Heart left ventricle (tissue), 16 donors: ENCODE measurements at regions not wholly inside any gene's neighbourhood (a gene's known extent, or its start where the extent isn't known, plus 50 kb on each side); places are given as distances from the start of the nearest gene placed in this dataset.
"Not testable (repeated sequence)": the region's sequence is repeated elsewhere in the genome, so short reads cannot be mapped to it uniquely, and the experiment has no call there.

Source experiments
- ATAC-seq, 4 donors: fragments of 200-7000 bp; cut with Tn5 transposase; one replicate each; pipeline ENCODE4 v1.9.1; 2020 to 2022; ENCODE audit warnings: moderate library complexity in 4 of 4, mild to moderate bottlenecking in 3 of 4, moderate number of reproducible peaks in 1 of 4
- DNase-seq, 5 donors: peaks; one replicate each; pipeline ENCODE4 v3.0.0-alpha.2; 2020
- H3K27ac ChIP-seq, 12 donors: fragments of 200-600 bp; sonication (generic) in 4 of 12; one replicate each; pipeline versions ENCODE4 v1.5.0 to v1.8.0; 2016 to 2022; ENCODE audit warnings: mild to moderate bottlenecking in 2 of 12
- H3K27me3 ChIP-seq, 9 donors: fragments of 200-600 bp; sonication (generic) in 2 of 9; one replicate each; pipeline versions ENCODE4 v1.5.1 to v1.8.0; 2016 to 2022; ENCODE audit warnings: mild to moderate bottlenecking in 3 of 9
- H3K36me3 ChIP-seq, 9 donors: fragments of 200-600 bp; sonication (generic) in 2 of 9; one replicate each; pipeline versions ENCODE4 v1.5.0 to v1.8.0; 2018 to 2022; ENCODE audit warnings: mild to moderate bottlenecking in 2 of 9
- H3K4me1 ChIP-seq, 12 donors: fragments of 200-600 bp; sonication (generic) in 4 of 12; one replicate each; pipeline versions ENCODE4 v1.5.0 to v1.8.0; 2016 to 2022; ENCODE audit warnings: mild to moderate bottlenecking in 3 of 12
- H3K4me3 ChIP-seq, 12 donors: fragments of 200-600 bp; sonication (generic) in 4 of 12; one replicate each; pipeline versions ENCODE4 v1.5.0 to v1.8.0; 2017 to 2022; ENCODE audit warnings: mild to moderate bottlenecking in 9 of 12, moderate library complexity in 4 of 12
- H3K9me3 ChIP-seq, 12 donors: fragments of 200-600 bp; sonication (generic) in 4 of 12; one replicate each; pipeline versions ENCODE4 v1.5.0 to v1.8.0; 2016 to 2022; ENCODE audit warnings: mild to moderate bottlenecking in 1 of 12
- CTCF ChIP-seq, 12 donors: fragments of 200-600 bp; sonication (generic) in 4 of 12; IDR thresholded peaks; one replicate each; pipeline versions ENCODE4 v1.5.0 to v1.8.0; 2018 to 2022; ENCODE audit warnings: antibody characterized with exemption in 12 of 12, mild to moderate bottlenecking in 5 of 12
- POLR2A ChIP-seq, 2 donors: fragments of 450-650 bp; IDR thresholded peaks; one replicate each; pipeline ENCODE4 v1.6.1; 2017; ENCODE audit warnings: antibody characterized with exemption in 2 of 2, mild to moderate bottlenecking in 2 of 2, moderate library complexity in 2 of 2
- WGBS, 4 donors: extraction: QIAGEN DNeasy Blood & Tissue Kit in 2 of 4; methylation state at CpG; one replicate each; pipeline versions ENCODE4 v1.1.5 to v1.1.7; 2013 to 2018; 5-methylcytosine and 5-hydroxymethylcytosine counted together
- intact Hi-C, 10 donors: fragments of 100-400 bp; cut with DNase I; formaldehyde crosslinking; loops; one replicate each; pipeline versions ENCODE4 v1.11.1 to v1.14.2; 2022
- donor health status: ischemic (EF 13 %, LVEDD 7.1; RV severe dilation, severe dysfunction).
- donor health status: healthy with polysubstance abuse.
- donor health status: DM: no; HTN: yes; CAD: no.
- donor health status: DM: no; HTN: no; CAD: no.
- donor health status: ischemic (EF 25% LVEDD 6.9; RV normal size, moderate dysfunction).
- donor health status: ischemic (EF 25% LVEDD 5.7; RV mildly dilated, moderate dysfunction).
- donor health status: healthy.
- donor health status: DM: yes; HTN: yes; CAD: no.
- donor health status: ischemic (EF 35%, LVEDD 5.7; RV mildly dilated, moderate dysfunction).
- donor health status: nonischemic (EF 11% LVEDD 7.7; RV severe dilation, severe dysfunction).
- donor health status: DM: yes; HTN: yes; CAD: no.
- donor health status: PGD.
- donor health status: ischemic (EF 29% LVEDD 5.4; RV normal size, mild dysfunction).
- donor health status: nonischemic (EF 23%, LVEDD 6.1; RV moderate dilation, normal function).

- no peak overlapping the region for H3K4me3 ChIP-seq
- H3K27ac ChIP-seq = no peak overlapping the region
- H3K4me1 ChIP-seq = no peaks in the 10 kb centered on the region
- 74 to 84% (median 76%) methylated on average over 7 of the region's 7 CpGs for WGBS, 4 donors
- intact Hi-C loops = no loop called here
- no peaks in the 10 kb centered on the region for H3K36me3 ChIP-seq
- no peak for DNase-seq
- no peak for TF ChIP-seq CTCF (IDR thresholded peaks at IDR 0.05)
- no peak for TF ChIP-seq POLR2A (IDR thresholded peaks at IDR 0.05)
- H3K9me3 ChIP-seq = peaks cover 0 to under 1% (median 0%) of the 10 kb centered on the region in 12 donors
- no peak for ATAC-seq
- H3K27me3 ChIP-seq = no peaks in the 10 kb centered on the region
Observed at GRCh38 chr12:60231976-60232907, 636.4 kb downstream of the SLC16A7 start.

GRCh38 chr12:60234611-60235195, 638.9 kb downstream of the SLC16A7 start:
- H3K36me3 ChIP-seq, H3K4me1 ChIP-seq, H3K9me3 ChIP-seq, H3K27ac ChIP-seq, DNase-seq, H3K4me3 ChIP-seq, intact Hi-C loops, ATAC-seq, H3K27me3 ChIP-seq: not testable (repeated sequence)
- 82 to 90% (median 87%) methylated on average over 3 to 10 of the region's 10 CpGs for WGBS, 4 donors

- H3K9me3 ChIP-seq = peaks cover 0 to 7% (median 0%) of the 10 kb centered on the region in 12 donors
- no peak overlapping the region for H3K27ac ChIP-seq
- no peak for ATAC-seq
- no peak for DNase-seq
- no peak for TF ChIP-seq CTCF (IDR thresholded peaks at IDR 0.05)
- TF ChIP-seq POLR2A (IDR thresholded peaks at IDR 0.05) = no peak
- no peaks in the 10 kb centered on the region for H3K27me3 ChIP-seq
- H3K4me3 ChIP-seq = no peak overlapping the region
- intact Hi-C loops = no loop called here
- H3K4me1 ChIP-seq = no peaks in the 10 kb centered on the region
- 67 to 85% (median 82%) methylated on average over 6 of the region's 6 CpGs for WGBS, 4 donors
- H3K36me3 ChIP-seq = no peaks in the 10 kb centered on the region
Observed at GRCh38 chr12:60235261-60235660, 639.4 kb downstream of the SLC16A7 start.

GRCh38 chr12:60236416-60236815, 640.6 kb downstream of the SLC16A7 start:
- H3K4me3 ChIP-seq, H3K27me3 ChIP-seq, ATAC-seq, H3K4me1 ChIP-seq, H3K27ac ChIP-seq, DNase-seq, H3K36me3 ChIP-seq, intact Hi-C loops, H3K9me3 ChIP-seq: not testable (repeated sequence)

- H3K4me3 ChIP-seq = no peak overlapping the region
- 74 to 89% (median 78%) methylated on average over 2 of the region's 2 CpGs for WGBS, 4 donors
Observed at GRCh38 chr12:60240891-60241290, 645.1 kb downstream of the SLC16A7 start.

More at GRCh38 chr12:60240891-60241290, 645.1 kb downstream of the SLC16A7 start:
- no peaks in the 10 kb centered on the region for H3K27me3 ChIP-seq
- TF ChIP-seq CTCF (IDR thresholded peaks at IDR 0.05) = no peak
- no peak for TF ChIP-seq POLR2A (IDR thresholded peaks at IDR 0.05)
- intact Hi-C loops = no loop called here
- DNase-seq = no peak
- peaks cover 0 to 7% (median 0%) of the 10 kb centered on the region in 12 donors for H3K9me3 ChIP-seq
- no peak for ATAC-seq
- no peaks in the 10 kb centered on the region for H3K36me3 ChIP-seq
- no peaks in the 10 kb centered on the region for H3K4me1 ChIP-seq
- H3K27ac ChIP-seq = no peak overlapping the region
